Endothelial cell of umbilical vein (primary cell): ENCODE measurements at regions not wholly inside any gene's neighbourhood (a gene's known extent, or its start where the extent isn't known, plus 50 kb on each side); places are given as distances from the start of the nearest gene placed in this dataset.

Experiments used
- BruUV-seq: library from RNA; stranded (reverse); fragments of 400-500 nt; replicated peaks from 2 replicates; lab custom pipeline; 2021; lab: Mats Ljungman, UMichigan
- CTCF ChIA-PET: fragments of 300-600, 350-600 bp; sonication (Branson Sonifier 250); formaldehyde crosslinking; loops from one replicate; lab custom pipeline; 2021; ENCODE audit warnings: antibody characterized with exemption, inconsistent platforms; lab: Charles Lee
- POLR2A ChIA-PET: fragments of 300-600, 350-600 bp; sonication (Branson Sonifier 250); formaldehyde crosslinking; loops from one replicate; lab custom pipeline; 2021; ENCODE audit warnings: antibody characterized with exemption, inconsistent platforms; lab: Charles Lee
- DNase-seq: peaks from one replicate; pipeline ENCODE4 v3.0.0-alpha.2; 2011; ENCODE audit warnings: low read depth, low spot score
- FAIRE-seq: peaks from 2 replicates; lab custom pipeline; 2011; peaks lifted over from hg19 to GRCh38; lab: Jason Lieb, UNC
- H2AFZ ChIP-seq: 2 replicates; pipeline ENCODE4 v1.6.0; 2012; ENCODE audit warnings: low read depth, low read length, control low read depth, inconsistent platforms
- H3K27ac ChIP-seq: 2 replicates; pipeline ENCODE4 v1.5.1; 2011; ENCODE audit warnings: low read depth, mild to moderate bottlenecking, control low read depth, low read length, moderate library complexity; ENCODE audit not compliant: insufficient read depth
- H3K27me3 ChIP-seq, 2 experiments: 2 replicates each; pipeline versions ENCODE4 v1.6.0 to v1.6.1; 2011; ENCODE audit warnings: low read length in 2 of 2, mixed read lengths in 1 of 2; ENCODE audit not compliant: control insufficient read depth in 2 of 2, insufficient read depth in 2 of 2
- H3K36me3 ChIP-seq, 2 experiments: 2 replicates in 1 of 2; 3 replicates in 1 of 2; pipeline ENCODE4 v1.5.1; 2011; ENCODE audit warnings: low read length in 2 of 2, mild to moderate bottlenecking in 1 of 2, moderate library complexity in 1 of 2; ENCODE audit not compliant: control insufficient read depth in 2 of 2, insufficient read depth in 2 of 2; ENCODE audit errors: extremely low read depth in 1 of 2
- H3K4me1 ChIP-seq: 3 replicates; pipeline ENCODE4 v1.5.1; 2011; ENCODE audit warnings: mild to moderate bottlenecking, low read length; ENCODE audit not compliant: control insufficient read depth, insufficient read depth; ENCODE audit errors: extremely low read depth
- H3K4me2 ChIP-seq: 2 replicates; pipeline ENCODE4 v1.6.1; 2011; ENCODE audit warnings: low read length, control low read depth, mixed read lengths; ENCODE audit not compliant: insufficient read depth
- H3K4me3 ChIP-seq, 3 experiments: fragments of 200-600 bp in 1 of 3; sonication (generic), shearing (Covaris generic) in 1 of 3; replicated peaks in 1 of 3; 2 replicates each; pipeline ENCODE4 v1.5.1; 2011 to 2016; ENCODE audit warnings: control low read depth in 3 of 3, low read length in 3 of 3, mild to moderate bottlenecking in 2 of 3, inconsistent platforms in 1 of 3, low read depth in 1 of 3, moderate library complexity in 1 of 3; ENCODE audit not compliant: insufficient read depth in 1 of 3
- H3K79me2 ChIP-seq: 2 replicates; pipeline ENCODE4 v1.6.0; 2012; ENCODE audit warnings: low read length, inconsistent platforms; ENCODE audit not compliant: control insufficient read depth, insufficient read depth
- H3K9ac ChIP-seq: replicated peaks from 2 replicates; pipeline ENCODE3; 2011; ENCODE audit warnings: low read length, control low read depth; ENCODE audit not compliant: insufficient read depth; ENCODE audit errors: extremely low read depth
- H3K9me1 ChIP-seq: replicated peaks from 3 replicates; pipeline ENCODE4 v1.6.0; 2011; ENCODE audit warnings: mild to moderate bottlenecking, low read length; ENCODE audit not compliant: control insufficient read depth, insufficient read depth; ENCODE audit errors: extremely low read depth
- H3K9me3 ChIP-seq: replicated peaks from 2 replicates; pipeline ENCODE4 v1.5.1; 2012; ENCODE audit warnings: low read length, inconsistent platforms; ENCODE audit not compliant: control insufficient read depth, insufficient read depth
- H4K20me1 ChIP-seq: replicated peaks from 2 replicates; pipeline ENCODE3; 2011; ENCODE audit warnings: mild to moderate bottlenecking, low read length; ENCODE audit not compliant: control insufficient read depth, insufficient read depth; ENCODE audit errors: extremely low read depth
- EZH2 ChIP-seq: IDR thresholded peaks from 2 replicates; pipeline ENCODE4 v1.6.1; 2012; ENCODE audit warnings: borderline replicate concordance, low read depth, mild to moderate bottlenecking, moderate library complexity, low read length, inconsistent platforms; ENCODE audit not compliant: severe bottlenecking
- FOS ChIP-seq: IDR thresholded peaks from 2 replicates; pipeline ENCODE4 v1.6.1; 2011; ENCODE audit warnings: mild to moderate bottlenecking, low read length, moderate library complexity, borderline replicate concordance; ENCODE audit not compliant: insufficient read depth
- GATA2 ChIP-seq: IDR thresholded peaks from 2 replicates; pipeline ENCODE4 v1.7.0; 2011; ENCODE audit warnings: low read depth, mild to moderate bottlenecking, moderate library complexity, mixed read lengths, low read length; ENCODE audit not compliant: insufficient read length, insufficient read depth
- MYC ChIP-seq: IDR thresholded peaks from one replicate; pipeline ENCODE4 v1.6.1; 2011; ENCODE audit warnings: mild to moderate bottlenecking, low read depth, low read length
- POLR2A ChIP-seq: IDR thresholded peaks from 2 replicates; pipeline ENCODE4 v1.6.1; 2012; ENCODE audit warnings: low read depth, mild to moderate bottlenecking, control low read depth, low read length
- dilution Hi-C: fragments of 300-500 bp; cut with MboI; formaldehyde crosslinking; loops from one replicate; pipeline ENCODE4 v1.15.0; 2019; ENCODE audit warnings: low sequenced_read_pairs; ENCODE audit not compliant: extremely low pct_ligation_motif_present
- intact Hi-C: fragments of 100-400 bp; cut with micrococcal nuclease; formaldehyde crosslinking; loops from one replicate; pipeline ENCODE4 v1.10.0; 2022
- TF ChIP-seq, protein P1 (sequence below): IDR thresholded peaks from 2 replicates; pipeline ENCODE4 v1.6.1; 2011; ENCODE audit not compliant: insufficient read depth, insufficient read length
- TF ChIP-seq, protein P2 (sequence below), 2 donors: IDR thresholded peaks; 1 replicate in 1 of 2; 2 replicates in 1 of 2; pipeline ENCODE4 v1.5.1; 2011; ENCODE audit warnings: low read length in 2 of 2, mild to moderate bottlenecking in 2 of 2, moderate library complexity in 2 of 2, control low read depth in 1 of 2, inconsistent platforms in 1 of 2, low read depth in 1 of 2; ENCODE audit not compliant: insufficient read depth in 1 of 2; ENCODE audit errors: extremely low read depth in 1 of 2

DNA sequence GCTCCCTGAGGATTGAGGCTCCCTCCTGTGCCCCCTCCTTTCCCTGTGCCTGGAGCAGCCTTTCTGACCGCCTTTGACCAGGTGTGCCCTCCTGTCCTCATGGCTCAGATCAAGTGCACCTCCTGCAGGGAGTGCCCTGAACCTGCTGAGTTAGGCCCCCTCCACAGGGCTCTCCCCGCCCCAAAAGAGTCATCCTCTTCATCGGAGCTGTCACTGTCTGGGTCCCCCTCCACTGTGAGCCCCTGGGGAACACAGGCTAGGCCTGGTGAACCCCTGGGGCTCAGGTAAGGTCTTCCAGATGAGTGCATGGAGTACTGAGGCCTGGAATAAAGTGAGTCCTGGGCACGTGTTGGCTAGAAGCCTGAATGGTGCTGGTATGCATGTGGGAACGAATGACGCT, 173.5 kb downstream of the INHBB start:
- CTCF ChIA-PET: interaction anchor here (1.0 to 2.7 kb wide), 4 partner anchors 11 to 176 kb away, joined by 3 to 19 read pairs (median 4); no protein-coding TSS in a partner anchor
- Histone ChIP-seq H3K9ac (no peak overlapping the region), H3K27ac (no peak overlapping the region), H3K4me2 (no peak overlapping the region), H2AFZ (no peak overlapping the region), H4K20me1 (no peaks in the 10 kb centered on the region), H3K36me3 (no peaks in the 10 kb centered on the region), H3K4me3 (no peak overlapping the region), H3K4me1 (no peaks in the 10 kb centered on the region), H3K79me2 (no peaks in the 10 kb centered on the region), H3K27me3 (peaks cover 29 to 52% of the 10 kb centered on the region in 2 experiments), H3K9me3 (no peaks in the 10 kb centered on the region), H3K9me1 (no peaks in the 10 kb centered on the region)
- FAIRE-seq (no peak), DNase-seq (no peak)
- POLR2A ChIA-PET: no interaction called here
- dilution Hi-C loops: no loop called here
- intact Hi-C loops: no loop called here
- TF ChIP-seq FOS (no peak), GATA2 (no peak), MYC (no peak), POLR2A (no peak)
- TF ChIP-seq, protein P1, sequence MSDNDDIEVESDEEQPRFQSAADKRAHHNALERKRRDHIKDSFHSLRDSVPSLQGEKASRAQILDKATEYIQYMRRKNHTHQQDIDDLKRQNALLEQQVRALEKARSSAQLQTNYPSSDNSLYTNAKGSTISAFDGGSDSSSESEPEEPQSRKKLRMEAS: no peak
- TF ChIP-seq, protein P2, sequence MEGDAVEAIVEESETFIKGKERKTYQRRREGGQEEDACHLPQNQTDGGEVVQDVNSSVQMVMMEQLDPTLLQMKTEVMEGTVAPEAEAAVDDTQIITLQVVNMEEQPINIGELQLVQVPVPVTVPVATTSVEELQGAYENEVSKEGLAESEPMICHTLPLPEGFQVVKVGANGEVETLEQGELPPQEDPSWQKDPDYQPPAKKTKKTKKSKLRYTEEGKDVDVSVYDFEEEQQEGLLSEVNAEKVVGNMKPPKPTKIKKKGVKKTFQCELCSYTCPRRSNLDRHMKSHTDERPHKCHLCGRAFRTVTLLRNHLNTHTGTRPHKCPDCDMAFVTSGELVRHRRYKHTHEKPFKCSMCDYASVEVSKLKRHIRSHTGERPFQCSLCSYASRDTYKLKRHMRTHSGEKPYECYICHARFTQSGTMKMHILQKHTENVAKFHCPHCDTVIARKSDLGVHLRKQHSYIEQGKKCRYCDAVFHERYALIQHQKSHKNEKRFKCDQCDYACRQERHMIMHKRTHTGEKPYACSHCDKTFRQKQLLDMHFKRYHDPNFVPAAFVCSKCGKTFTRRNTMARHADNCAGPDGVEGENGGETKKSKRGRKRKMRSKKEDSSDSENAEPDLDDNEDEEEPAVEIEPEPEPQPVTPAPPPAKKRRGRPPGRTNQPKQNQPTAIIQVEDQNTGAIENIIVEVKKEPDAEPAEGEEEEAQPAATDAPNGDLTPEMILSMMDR (IDR thresholded peaks at IDR 0.05; ENCODE audit: extremely low read depth in 1 of 2, insufficient read depth in 1 of 2, low read depth in 1 of 2, low read length in 2 of 2): no peak
- no TSS peak for BruUV-seq

DNA sequence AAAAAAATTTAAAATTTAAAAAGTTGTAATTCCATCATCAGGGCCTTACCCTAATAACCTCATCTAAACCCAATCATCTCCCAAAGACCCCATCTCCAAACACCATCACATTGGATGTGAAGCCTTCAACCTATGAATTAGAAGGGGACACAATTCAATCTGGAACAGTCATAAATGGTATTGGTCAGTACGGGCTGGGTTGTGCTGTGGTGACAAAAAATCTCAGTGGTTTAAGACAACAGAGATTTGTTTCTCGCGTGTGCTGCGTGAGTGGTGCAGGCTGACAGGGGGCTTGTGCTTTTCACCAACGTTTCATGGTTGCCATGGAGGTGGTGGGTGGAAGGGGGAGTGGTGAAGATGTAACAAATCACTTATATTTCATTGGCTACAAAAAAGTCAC, 174.5 kb downstream of the INHBB start:
- no peaks in the 10 kb centered on the region for H3K4me1 ChIP-seq
- no peak for DNase-seq
- intact Hi-C loops (no loop called here), dilution Hi-C loops (no loop called here)
- peaks cover 34 to 56% of the 10 kb centered on the region in 2 experiments for H3K27me3 ChIP-seq
- no TSS peak for BruUV-seq
- H2AFZ ChIP-seq: no peak overlapping the region
- POLR2A ChIA-PET: no interaction called here
- no peak overlapping the region for H3K27ac ChIP-seq
- no peak overlapping the region for H3K4me2 ChIP-seq
- no peaks in the 10 kb centered on the region for H3K79me2 ChIP-seq
- H3K9me1 ChIP-seq: no peaks in the 10 kb centered on the region
- FAIRE-seq: no peak
- TF ChIP-seq POLR2A: no peak
- no peak for TF ChIP-seq EZH2
- H3K4me3 ChIP-seq: no peak overlapping the region
- no peaks in the 10 kb centered on the region for H3K9me3 ChIP-seq
- no peaks in the 10 kb centered on the region for H3K36me3 ChIP-seq
- H4K20me1 ChIP-seq: no peaks in the 10 kb centered on the region
- CTCF ChIA-PET: interaction anchor here (0.7 to 2.7 kb wide), 18 partner anchors 8 to 207 kb away, joined by 3 to 29 read pairs (median 4); no protein-coding TSS in a partner anchor
- no peak overlapping the region for H3K9ac ChIP-seq
